MV-4-11 (cell line): ENCODE measurements at regions not wholly inside any gene's neighbourhood (a gene's known extent, or its start where the extent isn't known, plus 50 kb on each side); places are given as distances from the start of the nearest gene placed in this dataset.

Experiments used
- DNase-seq: peaks from one replicate; lab custom pipeline; 2025; lab: John Stamatoyannopoulos, UW

- DNase-seq = no peak
Measured at GRCh38 chr6:87936065-87936464, 111.6 kb upstream of the SPACA1 start.

- DNase-seq = no peak
Measured at GRCh38 chr6:87935196-87935595, 112.4 kb upstream of the SPACA1 start.

- DNase-seq = no peak
Measured at GRCh38 chr6:87932361-87932760, 115.3 kb upstream of the SPACA1 start.

- DNase-seq = peak; percentile 72
Measured at GRCh38 chr6:87929843-87930288, 117.8 kb upstream of the SPACA1 start.

GRCh38 chr6:87926687-87927086, 121.0 kb upstream of the SPACA1 start:
- DNase-seq = no peak

- DNase-seq = no peak
Measured at GRCh38 chr6:87926072-87926471, 121.6 kb upstream of the SPACA1 start.

GRCh38 chr6:87925373-87926060, 122.1 kb upstream of the SPACA1 start:
- no peak for DNase-seq

GRCh38 chr6:87923389-87924050, 124.1 kb upstream of the SPACA1 start:
- DNase-seq = no peak

GRCh38 chr6:87922947-87923330, 124.7 kb upstream of the SPACA1 start:
- DNase-seq = peak; percentile 78

- no peak for DNase-seq
Measured at GRCh38 chr6:87922196-87922946, 125.3 kb upstream of the SPACA1 start.

- DNase-seq = no peak
Measured at GRCh38 chr6:87921034-87921433, 126.6 kb upstream of the SPACA1 start.

- DNase-seq = no peak
Measured at GRCh38 chr6:87920245-87920644, 127.4 kb upstream of the SPACA1 start.

- no peak for DNase-seq
Measured at GRCh38 chr6:87919416-87919815, 128.2 kb upstream of the SPACA1 start.

GRCh38 chr6:87919001-87919400, 128.6 kb upstream of the SPACA1 start:
- no peak for DNase-seq

GRCh38 chr6:87918461-87918941, 129.1 kb upstream of the SPACA1 start:
- no peak for DNase-seq

- DNase-seq = no peak
Measured at GRCh38 chr6:87917886-87918285, 129.8 kb upstream of the SPACA1 start.

- no peak for DNase-seq
Measured at GRCh38 chr6:87916446-87916845, 131.2 kb upstream of the SPACA1 start.

- DNase-seq = peak; percentile 16
Measured at GRCh38 chr6:87914637-87915395, 132.8 kb upstream of the SPACA1 start.

GRCh38 chr6:87913974-87914373, 133.7 kb upstream of the SPACA1 start:
- no peak for DNase-seq

- DNase-seq = no peak
Measured at GRCh38 chr6:87912102-87912501, 135.5 kb upstream of the SPACA1 start.

GRCh38 chr6:87909849-87910248, 137.8 kb upstream of the SPACA1 start:
- peak; percentile 47 for DNase-seq
